ENCODE measurements at regions not wholly inside any gene's neighbourhood (a gene's known extent, or its start where the extent isn't known, plus 50 kb on each side); places are given as distances from the start of the nearest gene placed in this dataset.

DNA sequence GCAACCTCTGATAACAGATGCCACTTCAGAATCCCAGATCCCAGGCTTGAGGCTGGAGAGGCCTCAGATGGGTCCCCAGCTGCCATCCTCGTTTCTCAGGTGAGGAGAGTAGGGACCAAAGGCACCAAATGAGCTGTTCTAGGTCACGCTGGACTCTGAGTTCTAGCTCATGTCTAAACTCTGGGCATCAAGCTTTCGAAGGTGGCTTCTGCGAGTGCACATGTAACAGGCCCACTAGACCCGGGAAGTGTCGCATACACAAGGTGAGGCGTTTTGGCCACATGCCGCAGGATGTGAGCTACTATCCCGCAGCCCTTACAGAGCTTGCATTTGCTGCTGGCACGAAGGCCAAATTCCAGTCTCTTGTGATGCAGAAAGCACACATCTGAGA is 355.1 kb upstream of the SHH start (continued):
- TF ChIP-seq, protein P1, sequence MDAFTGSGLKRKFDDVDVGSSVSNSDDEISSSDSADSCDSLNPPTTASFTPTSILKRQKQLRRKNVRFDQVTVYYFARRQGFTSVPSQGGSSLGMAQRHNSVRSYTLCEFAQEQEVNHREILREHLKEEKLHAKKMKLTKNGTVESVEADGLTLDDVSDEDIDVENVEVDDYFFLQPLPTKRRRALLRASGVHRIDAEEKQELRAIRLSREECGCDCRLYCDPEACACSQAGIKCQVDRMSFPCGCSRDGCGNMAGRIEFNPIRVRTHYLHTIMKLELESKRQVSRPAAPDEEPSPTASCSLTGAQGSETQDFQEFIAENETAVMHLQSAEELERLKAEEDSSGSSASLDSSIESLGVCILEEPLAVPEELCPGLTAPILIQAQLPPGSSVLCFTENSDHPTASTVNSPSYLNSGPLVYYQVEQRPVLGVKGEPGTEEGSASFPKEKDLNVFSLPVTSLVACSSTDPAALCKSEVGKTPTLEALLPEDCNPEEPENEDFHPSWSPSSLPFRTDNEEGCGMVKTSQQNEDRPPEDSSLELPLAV (CRISPR knock-in tag; conservative IDR thresholded peaks at IDR 0.05; ENCODE audit: low read depth), result no peak
- TF ChIP-seq ZNF619 (CRISPR knock-in tag; IDR thresholded peaks at IDR 0.05), result no peak
- TF ChIP-seq HDAC2 (CRISPR knock-in tag; IDR thresholded peaks at IDR 0.05), result no peak
- TF ChIP-seq, protein P2, sequence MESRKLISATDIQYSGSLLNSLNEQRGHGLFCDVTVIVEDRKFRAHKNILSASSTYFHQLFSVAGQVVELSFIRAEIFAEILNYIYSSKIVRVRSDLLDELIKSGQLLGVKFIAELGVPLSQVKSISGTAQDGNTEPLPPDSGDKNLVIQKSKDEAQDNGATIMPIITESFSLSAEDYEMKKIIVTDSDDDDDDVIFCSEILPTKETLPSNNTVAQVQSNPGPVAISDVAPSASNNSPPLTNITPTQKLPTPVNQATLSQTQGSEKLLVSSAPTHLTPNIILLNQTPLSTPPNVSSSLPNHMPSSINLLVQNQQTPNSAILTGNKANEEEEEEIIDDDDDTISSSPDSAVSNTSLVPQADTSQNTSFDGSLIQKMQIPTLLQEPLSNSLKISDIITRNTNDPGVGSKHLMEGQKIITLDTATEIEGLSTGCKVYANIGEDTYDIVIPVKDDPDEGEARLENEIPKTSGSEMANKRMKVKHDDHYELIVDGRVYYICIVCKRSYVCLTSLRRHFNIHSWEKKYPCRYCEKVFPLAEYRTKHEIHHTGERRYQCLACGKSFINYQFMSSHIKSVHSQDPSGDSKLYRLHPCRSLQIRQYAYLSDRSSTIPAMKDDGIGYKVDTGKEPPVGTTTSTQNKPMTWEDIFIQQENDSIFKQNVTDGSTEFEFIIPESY (CRISPR knock-in tag; IDR thresholded peaks at IDR 0.05), result no peak
- TF ChIP-seq CENPBD1 (CRISPR knock-in tag; IDR thresholded peaks at IDR 0.05; ENCODE audit: borderline replicate concordance, low read depth), result no peak
- TF ChIP-seq, protein P3, sequence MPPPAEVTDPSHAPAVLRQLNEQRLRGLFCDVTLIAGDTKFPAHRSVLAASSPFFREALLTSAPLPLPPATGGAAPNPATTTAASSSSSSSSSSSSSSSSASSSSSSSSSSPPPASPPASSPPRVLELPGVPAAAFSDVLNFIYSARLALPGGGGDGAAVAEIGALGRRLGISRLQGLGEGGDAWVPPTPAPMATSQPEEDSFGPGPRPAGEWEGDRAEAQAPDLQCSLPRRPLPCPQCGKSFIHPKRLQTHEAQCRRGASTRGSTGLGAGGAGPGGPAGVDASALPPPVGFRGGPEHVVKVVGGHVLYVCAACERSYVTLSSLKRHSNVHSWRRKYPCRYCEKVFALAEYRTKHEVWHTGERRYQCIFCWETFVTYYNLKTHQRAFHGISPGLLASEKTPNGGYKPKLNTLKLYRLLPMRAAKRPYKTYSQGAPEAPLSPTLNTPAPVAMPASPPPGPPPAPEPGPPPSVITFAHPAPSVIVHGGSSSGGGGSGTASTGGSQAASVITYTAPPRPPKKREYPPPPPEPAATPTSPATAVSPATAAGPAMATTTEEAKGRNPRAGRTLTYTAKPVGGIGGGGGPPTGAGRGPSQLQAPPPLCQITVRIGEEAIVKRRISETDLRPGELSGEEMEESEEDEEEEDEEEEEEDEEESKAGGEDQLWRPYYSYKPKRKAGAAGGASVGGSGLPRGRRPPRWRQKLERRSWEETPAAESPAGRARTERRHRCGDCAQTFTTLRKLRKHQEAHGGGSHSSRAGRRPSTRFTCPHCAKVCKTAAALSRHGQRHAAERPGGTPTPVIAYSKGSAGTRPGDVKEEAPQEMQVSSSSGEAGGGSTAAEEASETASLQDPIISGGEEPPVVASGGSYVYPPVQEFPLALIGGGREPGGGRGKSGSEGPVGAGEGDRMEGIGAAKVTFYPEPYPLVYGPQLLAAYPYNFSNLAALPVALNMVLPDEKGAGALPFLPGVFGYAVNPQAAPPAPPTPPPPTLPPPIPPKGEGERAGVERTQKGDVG (CRISPR knock-in tag; IDR thresholded peaks at IDR 0.05; ENCODE audit: borderline replicate concordance), result no peak
- no peak for TF ChIP-seq POLR2AphosphoS5 (IDR thresholded peaks at IDR 0.05; ENCODE audit: low read depth, low read length)
- TF ChIP-seq ARNTL (CRISPR knock-in tag; IDR thresholded peaks at IDR 0.05), result no peak
- TF ChIP-seq ZNF253 (CRISPR knock-in tag; IDR thresholded peaks at IDR 0.05; ENCODE audit: borderline replicate concordance), result no peak

Data from HepG2 (cell line).